ENCODE measurements at regions not wholly inside any gene's neighbourhood (a gene's known extent, or its start where the extent isn't known, plus 50 kb on each side); places are given as distances from the start of the nearest gene placed in this dataset.

GRCh38 chr18:56407646-56408180 lies 230.7 kb downstream of the TXNL1 start:
- no peak for TF ChIP-seq CTCF (IDR thresholded peaks at IDR 0.05; ENCODE audit: insufficient read depth, low read length, severe bottlenecking)
- FAIRE-seq (no peak), DNase-seq (ENCODE audit: low read depth) (no peak)
- Histone ChIP-seq H3K27me3 (ENCODE audit: control insufficient read depth, insufficient read depth, low read length) (no peaks in the 10 kb centered on the region), H3K4me3 (ENCODE audit: low read depth, low read length) (no peak overlapping the region), H3K36me3 (ENCODE audit: control insufficient read depth, insufficient read depth, low read length) (no peaks in the 10 kb centered on the region)

- DNase-seq (ENCODE audit: low read depth) (peak; percentile 90), FAIRE-seq (no peak)
These were observed 235.4 kb downstream of the TXNL1 start for GRCh38 chr18:56402872-56403516.

GRCh38 chr18:56393870-56394269 lies 244.5 kb downstream of the TXNL1 start:
- H3K4me3 ChIP-seq (ENCODE audit: low read depth, low read length) = no peak overlapping the region
- no peak for TF ChIP-seq CTCF (IDR thresholded peaks at IDR 0.05; ENCODE audit: insufficient read depth, low read length, severe bottlenecking)
- H3K27me3 ChIP-seq (ENCODE audit: control insufficient read depth, insufficient read depth, low read length) = no peaks in the 10 kb centered on the region
- DNase-seq (ENCODE audit: low read depth) (no peak), FAIRE-seq (no peak)
- H3K36me3 ChIP-seq (ENCODE audit: control insufficient read depth, insufficient read depth, low read length) = no peaks in the 10 kb centered on the region

More at GRCh38 chr18:56402872-56403516, 235.4 kb downstream of the TXNL1 start:
- Histone ChIP-seq H3K36me3 (ENCODE audit: control insufficient read depth, insufficient read depth, low read length) (no peaks in the 10 kb centered on the region), H3K4me3 (ENCODE audit: low read depth, low read length) (no peak overlapping the region), H3K27me3 (ENCODE audit: control insufficient read depth, insufficient read depth, low read length) (no peaks in the 10 kb centered on the region)
- TF ChIP-seq CTCF (IDR thresholded peaks at IDR 0.05; ENCODE audit: insufficient read depth, low read length, severe bottlenecking) = no peak

- Histone ChIP-seq H3K36me3 (ENCODE audit: control insufficient read depth, insufficient read depth, low read length) (no peaks in the 10 kb centered on the region), H3K27me3 (ENCODE audit: control insufficient read depth, insufficient read depth, low read length) (no peaks in the 10 kb centered on the region), H3K4me3 (ENCODE audit: low read depth, low read length) (no peak overlapping the region)
- FAIRE-seq = no peak
- no peak for TF ChIP-seq CTCF (IDR thresholded peaks at IDR 0.05; ENCODE audit: insufficient read depth, low read length, severe bottlenecking)
- no peak for DNase-seq (ENCODE audit: low read depth)
These were observed 246.3 kb downstream of the TXNL1 start for GRCh38 chr18:56391931-56392590.

GRCh38 chr18:56390626-56391025 lies 247.8 kb downstream of the TXNL1 start:
- H3K27me3 ChIP-seq (ENCODE audit: control insufficient read depth, insufficient read depth, low read length) = no peaks in the 10 kb centered on the region
- FAIRE-seq = no peak
- H3K36me3 ChIP-seq (ENCODE audit: control insufficient read depth, insufficient read depth, low read length) = no peaks in the 10 kb centered on the region
- no peak overlapping the region for H3K4me3 ChIP-seq (ENCODE audit: low read depth, low read length)
- no peak for TF ChIP-seq CTCF (IDR thresholded peaks at IDR 0.05; ENCODE audit: insufficient read depth, low read length, severe bottlenecking)
- DNase-seq (ENCODE audit: low read depth) = no peak

Measured in bronchial epithelial cell (primary cell).